ENCODE measurements at regions not wholly inside any gene's neighbourhood (a gene's known extent, or its start where the extent isn't known, plus 50 kb on each side); places are given as distances from the start of the nearest gene placed in this dataset.

GRCh38 chr17:72566671-72567484, 446.1 kb downstream of the SOX9 start:
- TF ChIP-seq GATA2 (IDR thresholded peaks at IDR 0.05; ENCODE audit: low read depth, low read length): no peak
- no peak for TF ChIP-seq GATA3 (IDR thresholded peaks at IDR 0.05; ENCODE audit: low read depth, low read length)
